Stomach smooth muscle (tissue), 2 donors: ENCODE measurements at regions not wholly inside any gene's neighbourhood (a gene's known extent, or its start where the extent isn't known, plus 50 kb on each side); places are given as distances from the start of the nearest gene placed in this dataset.

ENCODE experiments used
- H3K27ac ChIP-seq: one replicate; pipeline ENCODE4 v1.7.0; 2013; ENCODE audit warnings: mild to moderate bottlenecking, low read length, inconsistent platforms
- H3K27me3 ChIP-seq, 2 donors: one replicate each; pipeline ENCODE4 v1.7.0; 2013; ENCODE audit warnings: low read length in 2 of 2; ENCODE audit not compliant: insufficient read depth in 2 of 2, control insufficient read depth in 1 of 2
- H3K36me3 ChIP-seq, 2 donors: one replicate each; pipeline ENCODE4 v1.7.0; 2013; ENCODE audit warnings: low read length in 2 of 2; ENCODE audit not compliant: control insufficient read depth in 2 of 2, insufficient read depth in 2 of 2
- H3K4me1 ChIP-seq: one replicate; pipeline ENCODE4 v1.7.0; 2013; ENCODE audit warnings: low read length; ENCODE audit not compliant: control insufficient read depth, insufficient read depth
- H3K4me3 ChIP-seq, 2 donors: one replicate each; pipeline ENCODE4 v1.7.0; 2013; ENCODE audit warnings: low read length in 2 of 2
- H3K9ac ChIP-seq, 2 donors: one replicate each; pipeline ENCODE4 v1.7.0; 2013; ENCODE audit warnings: low read length in 2 of 2, mild to moderate bottlenecking in 1 of 2
- H3K9me3 ChIP-seq, 2 donors: one replicate each; pipeline ENCODE4 v1.7.0; 2013; ENCODE audit warnings: low read length in 2 of 2; ENCODE audit not compliant: control insufficient read depth in 2 of 2
- donor health status: healthy.
- donor health status: Pancreatic carcinoma.

DNA sequence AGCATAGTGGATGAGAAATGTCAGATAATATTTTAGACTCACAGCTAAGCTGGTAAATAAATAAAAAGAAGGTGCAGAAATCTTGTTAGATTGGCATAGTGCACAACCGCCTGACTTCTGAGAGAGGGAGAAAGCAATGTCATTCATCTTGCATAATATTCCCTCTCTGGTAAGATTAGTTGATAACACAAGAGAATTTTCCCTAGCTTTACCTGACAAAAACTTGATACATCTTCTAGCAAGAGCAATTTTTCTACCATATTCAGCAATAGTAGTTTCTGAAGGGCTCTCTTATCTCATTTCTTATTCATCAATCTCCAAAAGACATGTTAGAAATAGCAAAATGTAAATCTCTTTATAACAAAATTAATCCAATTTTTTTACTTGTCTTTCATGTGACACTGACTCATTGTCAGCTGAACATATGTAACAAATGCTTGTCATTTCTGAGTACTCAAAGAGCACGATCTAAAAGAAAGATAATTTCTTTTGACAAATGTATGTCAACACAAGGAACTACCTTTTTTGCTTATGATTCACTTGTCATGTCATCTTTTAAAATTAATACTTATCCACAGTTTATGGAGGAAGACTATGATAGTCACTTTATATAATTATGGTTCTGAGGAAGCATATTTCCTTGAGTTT is 240.0 kb downstream of the ARAP2 start:
- Histone ChIP-seq H3K9me3 (peaks cover 0 to 3% of the 10 kb centered on the region in 2 donors), H3K9ac (no peak overlapping the region), H3K36me3 (no peaks in the 10 kb centered on the region), H3K4me3 (no peak overlapping the region), H3K27ac (no peak overlapping the region), H3K27me3 (no peaks in the 10 kb centered on the region), H3K4me1 (no peaks in the 10 kb centered on the region)

DNA sequence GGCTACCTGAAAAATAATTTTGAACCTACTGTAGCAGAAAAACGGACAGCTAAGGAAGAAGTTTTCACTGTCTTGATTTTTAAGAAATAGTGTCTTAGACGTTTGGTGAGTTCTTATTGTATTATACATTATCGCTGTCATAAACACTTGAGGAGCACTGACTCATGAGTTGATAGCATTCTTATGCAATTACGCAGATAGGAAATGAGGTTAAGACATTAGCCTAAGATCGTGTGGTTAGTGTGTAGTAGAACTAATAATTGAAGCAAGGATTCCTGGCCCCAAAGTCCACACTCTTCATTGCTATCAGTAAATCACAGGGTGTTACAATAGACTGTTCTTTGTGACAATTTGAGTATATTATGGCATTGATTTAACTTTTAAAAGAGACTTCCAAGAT is 238.1 kb downstream of the ARAP2 start:
- no peaks in the 10 kb centered on the region for H3K4me1 ChIP-seq
- no peaks in the 10 kb centered on the region for H3K27me3 ChIP-seq
- no peak overlapping the region for H3K9ac ChIP-seq
- no peak overlapping the region for H3K27ac ChIP-seq
- H3K9me3 ChIP-seq, result peaks cover 0 to 1% of the 10 kb centered on the region in 2 donors
- no peaks in the 10 kb centered on the region for H3K36me3 ChIP-seq
- no peak overlapping the region for H3K4me3 ChIP-seq

DNA sequence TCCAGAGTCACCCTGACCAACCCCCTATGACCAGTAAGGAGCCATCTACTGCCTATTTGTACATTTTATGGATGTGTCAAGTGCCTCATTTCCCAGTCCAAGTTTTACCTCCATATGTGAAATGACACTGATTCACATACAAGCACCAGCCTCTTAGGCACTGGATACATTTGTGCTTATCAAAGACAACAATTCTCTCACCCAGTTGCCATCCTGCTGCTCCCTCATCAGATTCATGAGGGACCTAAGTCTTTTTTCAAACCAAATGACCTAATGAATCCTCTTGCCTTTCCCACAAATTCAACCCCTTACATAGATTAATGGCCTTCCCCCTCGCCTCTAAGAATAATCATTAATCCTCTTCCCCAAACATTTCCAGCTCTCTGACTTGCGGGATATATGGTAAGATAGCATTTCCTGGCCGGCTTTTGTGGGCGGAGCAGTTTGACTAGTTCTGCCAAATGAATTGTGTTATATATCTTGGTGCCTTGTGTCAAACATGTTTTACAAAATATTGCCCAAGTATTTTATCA is 233.9 kb downstream of the ARAP2 start:
- H3K9me3 ChIP-seq, result no peaks in the 10 kb centered on the region
- H3K4me3 ChIP-seq, result no peak overlapping the region
- no peak overlapping the region for H3K9ac ChIP-seq
- H3K36me3 ChIP-seq, result no peaks in the 10 kb centered on the region
- no peaks in the 10 kb centered on the region for H3K27me3 ChIP-seq
- H3K27ac ChIP-seq, result no peak overlapping the region
- H3K4me1 ChIP-seq, result no peaks in the 10 kb centered on the region

DNA sequence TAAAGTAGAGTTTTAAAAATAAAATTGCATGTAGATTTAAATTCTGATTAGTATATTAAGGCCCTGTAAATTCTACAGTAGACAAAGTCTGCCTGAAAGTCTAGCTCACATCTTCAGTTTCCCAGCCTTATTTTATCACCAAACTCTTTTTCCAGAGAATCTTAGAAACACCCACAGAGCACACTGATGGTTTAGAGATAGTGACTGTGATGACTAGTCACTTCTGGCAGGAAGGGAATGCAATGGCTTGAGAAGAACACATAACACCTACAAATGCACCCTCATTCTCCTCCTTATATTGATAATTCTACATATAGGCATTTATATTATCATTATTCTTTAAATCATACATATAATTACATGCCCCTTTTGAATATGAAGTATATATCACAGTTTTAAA is 232.9 kb downstream of the ARAP2 start:
- H3K4me3 ChIP-seq, result no peak overlapping the region
- H3K4me1 ChIP-seq, result no peaks in the 10 kb centered on the region
- no peak overlapping the region for H3K9ac ChIP-seq
- H3K27ac ChIP-seq, result no peak overlapping the region
- H3K9me3 ChIP-seq, result no peaks in the 10 kb centered on the region
- H3K36me3 ChIP-seq, result no peaks in the 10 kb centered on the region
- H3K27me3 ChIP-seq, result no peaks in the 10 kb centered on the region

DNA sequence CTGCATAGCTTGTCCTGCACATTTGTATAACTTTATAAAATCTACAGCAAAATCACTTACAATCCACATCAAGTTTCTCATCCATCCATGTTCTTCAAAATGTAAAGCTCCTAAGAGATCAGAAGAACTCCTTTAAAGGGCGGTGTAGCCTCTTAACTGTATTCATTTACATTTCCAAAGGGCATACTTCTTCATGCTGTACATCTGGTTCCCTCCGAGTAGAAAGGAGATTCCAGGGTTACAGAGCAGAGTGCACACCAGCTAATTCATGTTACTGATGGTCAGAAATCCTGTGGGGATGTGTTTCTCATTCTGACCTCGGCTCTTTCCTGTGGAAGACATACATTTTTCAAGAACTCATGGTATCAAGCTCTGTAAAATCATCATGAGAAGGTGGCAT is 231.8 kb downstream of the ARAP2 start:
- Histone ChIP-seq H3K36me3 (no peaks in the 10 kb centered on the region), H3K4me3 (no peak overlapping the region), H3K4me1 (no peaks in the 10 kb centered on the region), H3K27me3 (no peaks in the 10 kb centered on the region), H3K9me3 (no peaks in the 10 kb centered on the region), H3K27ac (no peak overlapping the region), H3K9ac (no peak overlapping the region)

DNA sequence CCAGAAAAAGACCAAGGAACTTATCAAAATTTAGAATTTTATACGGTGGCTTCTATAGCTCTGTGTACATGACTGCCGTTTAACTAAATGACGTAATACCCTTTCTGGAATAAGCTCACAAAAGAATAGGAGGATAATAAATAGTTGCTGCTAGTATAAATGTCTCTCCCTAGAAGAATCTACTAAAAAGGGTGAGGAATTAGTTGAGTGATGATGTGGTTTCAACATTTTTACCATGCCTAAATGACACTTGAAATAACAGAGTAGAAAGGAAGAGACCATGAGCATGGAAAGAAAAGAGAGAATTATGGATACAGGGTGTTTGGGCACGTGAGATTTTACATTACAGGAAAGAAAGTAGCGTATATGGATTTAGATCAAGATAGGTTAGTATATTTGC is 231.1 kb downstream of the ARAP2 start:
- no peaks in the 10 kb centered on the region for H3K4me1 ChIP-seq

More for the DNA sequence above, 231.1 kb downstream of the ARAP2 start:
- Histone ChIP-seq H3K27ac (no peak overlapping the region), H3K36me3 (no peaks in the 10 kb centered on the region), H3K9ac (no peak overlapping the region), H3K27me3 (no peaks in the 10 kb centered on the region), H3K9me3 (no peaks in the 10 kb centered on the region), H3K4me3 (no peak overlapping the region)
